ENCODE measurements at regions not wholly inside any gene's neighbourhood (a gene's known extent, or its start where the extent isn't known, plus 50 kb on each side); places are given as distances from the start of the nearest gene placed in this dataset.

DNA sequence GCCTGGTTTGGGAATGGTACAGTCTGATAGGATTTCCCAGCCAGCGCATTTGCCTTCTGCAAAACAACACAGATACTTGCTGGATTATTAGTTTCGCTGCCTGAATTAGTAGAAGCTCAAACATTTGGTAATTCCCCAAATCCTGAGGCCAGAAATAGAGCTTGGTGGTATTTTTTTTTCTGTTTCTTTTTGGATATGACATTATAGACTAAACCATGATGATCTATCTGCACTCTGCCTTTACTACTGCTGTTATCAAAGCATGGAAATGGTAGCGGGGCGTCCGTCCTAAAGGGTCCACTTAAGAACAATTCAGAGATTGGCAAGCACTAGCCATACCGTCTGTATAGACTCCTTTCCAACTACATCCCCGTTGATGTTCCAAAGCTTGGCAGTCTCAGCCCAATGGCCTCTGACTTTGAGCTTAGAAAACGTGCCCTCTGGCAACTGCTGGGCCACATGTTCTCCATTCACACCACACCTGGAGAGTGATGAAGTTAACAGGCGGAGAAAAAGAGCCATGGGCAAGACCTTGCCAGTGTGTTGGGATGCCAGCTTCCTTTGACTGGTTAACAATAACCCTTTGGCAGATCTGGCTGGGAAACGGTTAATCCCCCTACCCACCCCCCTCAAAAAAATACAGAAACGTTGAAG lies 241.0 kb upstream of the NR2F2 start:
- H2AFZ ChIP-seq (ENCODE audit: low read depth, low read length) = no peak overlapping the region
- peaks cover 36% of the 10 kb centered on the region for H3K4me1 ChIP-seq (ENCODE audit: insufficient read depth, low read length)
- H3K27me3 ChIP-seq (ENCODE audit: insufficient read depth, low read length) = no peaks in the 10 kb centered on the region

GRCh38 chr15:96092186-96092585 lies 238.3 kb upstream of the NR2F2 start:
- Histone ChIP-seq H2AFZ (ENCODE audit: low read depth, low read length) (no peak overlapping the region), H3K27me3 (ENCODE audit: insufficient read depth, low read length) (no peaks in the 10 kb centered on the region), H3K4me3 (ENCODE audit: low read length) (no peak overlapping the region), H3K36me3 (ENCODE audit: insufficient read depth, low read length) (no peaks in the 10 kb centered on the region), H3K9me3 (ENCODE audit: low read length) (no peaks in the 10 kb centered on the region), H3K4me1 (ENCODE audit: insufficient read depth, low read length) (peaks cover 26% of the 10 kb centered on the region)

More for the DNA sequence above, 241.0 kb upstream of the NR2F2 start:
- no peak overlapping the region for H3K4me3 ChIP-seq (ENCODE audit: low read length)
- no peaks in the 10 kb centered on the region for H3K9me3 ChIP-seq (ENCODE audit: low read length)
- H3K36me3 ChIP-seq (ENCODE audit: insufficient read depth, low read length) = no peaks in the 10 kb centered on the region

DNA sequence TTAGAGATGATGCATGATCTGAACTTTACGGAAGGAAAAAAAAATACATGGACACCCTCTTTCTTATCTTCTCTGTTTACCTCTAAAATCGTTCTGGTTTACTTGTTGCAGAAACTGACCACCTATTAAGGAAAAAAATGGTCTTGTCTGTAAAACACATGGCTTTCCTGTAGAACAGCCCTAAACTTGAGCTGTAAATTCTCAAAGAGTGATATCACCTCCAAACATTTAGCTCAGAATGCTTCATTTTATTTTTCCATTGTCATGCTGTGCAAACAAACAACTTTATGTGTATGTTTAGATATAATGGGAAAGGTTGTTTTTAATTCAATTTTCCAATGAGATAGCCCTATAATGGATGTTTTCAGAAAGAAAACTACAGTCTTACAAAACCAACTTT lies 237.4 kb upstream of the NR2F2 start:
- Histone ChIP-seq H3K9me3 (ENCODE audit: low read length) (no peaks in the 10 kb centered on the region), H3K4me3 (ENCODE audit: low read length) (no peak overlapping the region), H3K4me1 (ENCODE audit: insufficient read depth, low read length) (peaks cover 17% of the 10 kb centered on the region), H3K36me3 (ENCODE audit: insufficient read depth, low read length) (no peaks in the 10 kb centered on the region), H2AFZ (ENCODE audit: low read depth, low read length) (no peak overlapping the region), H3K27me3 (ENCODE audit: insufficient read depth, low read length) (no peaks in the 10 kb centered on the region)

DNA sequence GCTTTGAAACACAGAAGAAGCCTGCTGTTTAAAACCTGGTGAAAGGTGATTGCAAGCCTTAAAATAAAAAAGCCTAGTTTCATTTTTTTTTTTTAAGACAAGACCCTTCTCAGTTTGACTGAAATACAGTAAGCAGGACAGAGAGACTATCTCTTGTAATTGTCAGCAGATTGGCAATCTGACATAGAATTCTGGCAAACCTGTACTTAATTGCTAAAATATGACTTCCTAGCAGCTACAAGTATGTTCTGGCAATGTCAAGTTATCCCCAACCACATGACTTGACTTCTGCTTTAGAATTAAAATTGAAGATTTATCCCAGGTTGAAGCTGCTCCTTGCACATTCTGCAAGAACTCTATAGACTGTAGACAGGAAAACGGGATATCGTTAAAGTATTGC lies 232.8 kb upstream of the NR2F2 start:
- Histone ChIP-seq H3K9me3 (ENCODE audit: low read length) (no peaks in the 10 kb centered on the region), H3K27me3 (ENCODE audit: insufficient read depth, low read length) (no peaks in the 10 kb centered on the region), H3K4me1 (ENCODE audit: insufficient read depth, low read length) (no peaks in the 10 kb centered on the region), H3K36me3 (ENCODE audit: insufficient read depth, low read length) (no peaks in the 10 kb centered on the region), H3K4me3 (ENCODE audit: low read length) (no peak overlapping the region), H2AFZ (ENCODE audit: low read depth, low read length) (no peak overlapping the region)

- Histone ChIP-seq H3K4me3 (ENCODE audit: low read length) (no peak overlapping the region), H3K27me3 (ENCODE audit: insufficient read depth, low read length) (no peaks in the 10 kb centered on the region), H3K36me3 (ENCODE audit: insufficient read depth, low read length) (no peaks in the 10 kb centered on the region), H3K9me3 (ENCODE audit: low read length) (no peaks in the 10 kb centered on the region), H2AFZ (ENCODE audit: low read depth, low read length) (no peak overlapping the region), H3K4me1 (ENCODE audit: insufficient read depth, low read length) (no peaks in the 10 kb centered on the region)
Measured at GRCh38 chr15:96102631-96103030, 227.9 kb upstream of the NR2F2 start.

GRCh38 chr15:96106181-96106580 lies 224.3 kb upstream of the NR2F2 start:
- Histone ChIP-seq H3K4me1 (ENCODE audit: insufficient read depth, low read length) (no peaks in the 10 kb centered on the region), H3K27me3 (ENCODE audit: insufficient read depth, low read length) (no peaks in the 10 kb centered on the region), H3K9me3 (ENCODE audit: low read length) (no peaks in the 10 kb centered on the region), H2AFZ (ENCODE audit: low read depth, low read length) (no peak overlapping the region), H3K4me3 (ENCODE audit: low read length) (no peak overlapping the region), H3K36me3 (ENCODE audit: insufficient read depth, low read length) (no peaks in the 10 kb centered on the region)

DNA sequence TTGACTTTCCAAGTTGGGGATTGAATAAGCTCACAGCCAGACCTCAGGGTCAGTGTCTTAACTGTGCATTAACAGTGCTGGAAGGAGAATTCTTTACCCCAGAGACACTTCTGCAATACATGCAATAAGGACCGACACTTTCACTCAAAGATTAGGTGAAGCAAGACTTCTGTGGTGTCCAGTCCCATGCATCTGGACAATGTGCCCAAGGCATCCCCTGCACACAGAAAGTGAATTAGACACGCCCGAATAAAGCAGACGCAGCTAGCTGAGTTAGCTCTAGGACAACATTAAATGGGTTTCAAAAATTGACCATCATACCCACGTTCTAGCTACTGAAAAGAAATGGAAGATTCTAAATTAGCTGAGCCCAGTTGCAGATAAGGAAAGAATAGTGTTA lies 223.9 kb upstream of the NR2F2 start:
- H3K27me3 ChIP-seq (ENCODE audit: insufficient read depth, low read length) = no peaks in the 10 kb centered on the region
- H3K9me3 ChIP-seq (ENCODE audit: low read length) = no peaks in the 10 kb centered on the region
- H2AFZ ChIP-seq (ENCODE audit: low read depth, low read length) = no peak overlapping the region
- H3K36me3 ChIP-seq (ENCODE audit: insufficient read depth, low read length) = no peaks in the 10 kb centered on the region
- H3K4me3 ChIP-seq (ENCODE audit: low read length) = no peak overlapping the region
- no peaks in the 10 kb centered on the region for H3K4me1 ChIP-seq (ENCODE audit: insufficient read depth, low read length)

DNA sequence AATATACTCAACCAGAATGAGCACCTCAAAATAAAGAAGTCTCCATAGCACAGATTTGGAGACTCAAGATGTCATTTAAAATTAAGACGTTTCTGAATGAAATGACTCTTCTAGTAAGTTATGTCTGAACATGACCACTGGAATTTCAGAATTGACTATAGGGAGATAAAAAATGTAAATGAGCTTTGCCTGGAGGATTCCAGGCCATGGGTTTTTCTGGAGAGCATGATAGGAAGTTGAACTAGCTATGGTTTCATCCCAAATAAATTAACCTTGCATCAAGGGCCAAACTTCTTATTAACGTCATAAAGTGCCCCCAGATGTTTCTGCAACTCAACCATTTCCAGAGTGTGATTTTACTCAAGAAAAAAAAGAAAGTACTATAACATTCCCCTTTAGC lies 222.6 kb upstream of the NR2F2 start:
- no peaks in the 10 kb centered on the region for H3K4me1 ChIP-seq (ENCODE audit: insufficient read depth, low read length)

GRCh38 chr15:96108405-96108804 lies 222.1 kb upstream of the NR2F2 start:
- H3K27me3 ChIP-seq (ENCODE audit: insufficient read depth, low read length) = no peaks in the 10 kb centered on the region
- H3K4me3 ChIP-seq (ENCODE audit: low read length) = no peak overlapping the region
- H3K9me3 ChIP-seq (ENCODE audit: low read length) = no peaks in the 10 kb centered on the region
- H3K4me1 ChIP-seq (ENCODE audit: insufficient read depth, low read length) = no peaks in the 10 kb centered on the region
- H2AFZ ChIP-seq (ENCODE audit: low read depth, low read length) = no peak overlapping the region
- no peaks in the 10 kb centered on the region for H3K36me3 ChIP-seq (ENCODE audit: insufficient read depth, low read length)

More for the DNA sequence above, 222.6 kb upstream of the NR2F2 start:
- H3K36me3 ChIP-seq (ENCODE audit: insufficient read depth, low read length) = no peaks in the 10 kb centered on the region
- no peak overlapping the region for H3K4me3 ChIP-seq (ENCODE audit: low read length)
- no peaks in the 10 kb centered on the region for H3K9me3 ChIP-seq (ENCODE audit: low read length)
- no peak overlapping the region for H2AFZ ChIP-seq (ENCODE audit: low read depth, low read length)
- H3K27me3 ChIP-seq (ENCODE audit: insufficient read depth, low read length) = no peaks in the 10 kb centered on the region

DNA sequence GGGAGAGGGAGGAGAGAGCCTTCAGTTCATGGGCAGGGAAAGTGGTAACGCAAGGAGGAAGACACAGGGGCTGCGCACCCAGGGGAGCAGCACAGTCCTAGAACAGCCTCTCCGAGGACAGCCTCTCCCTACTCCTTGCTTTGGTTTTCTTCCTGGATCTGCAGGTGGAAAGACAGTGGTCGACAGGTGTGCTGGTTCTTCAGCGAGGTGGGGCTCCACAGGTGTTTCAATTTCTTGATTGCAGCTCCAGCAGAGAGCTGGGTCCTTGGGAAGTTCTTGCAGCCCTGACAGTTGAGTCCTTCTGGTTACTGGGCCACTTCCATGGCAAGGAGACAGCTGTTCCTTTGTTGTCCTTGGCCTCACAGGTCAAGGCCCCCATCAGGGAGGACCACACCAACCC lies 220.7 kb upstream of the NR2F2 start:
- Histone ChIP-seq H3K4me3 (ENCODE audit: low read length) (no peak overlapping the region), H2AFZ (ENCODE audit: low read depth, low read length) (no peak overlapping the region), H3K27me3 (ENCODE audit: insufficient read depth, low read length) (no peaks in the 10 kb centered on the region), H3K9me3 (ENCODE audit: low read length) (no peaks in the 10 kb centered on the region), H3K36me3 (ENCODE audit: insufficient read depth, low read length) (no peaks in the 10 kb centered on the region), H3K4me1 (ENCODE audit: insufficient read depth, low read length) (peaks cover 3% of the 10 kb centered on the region)

DNA sequence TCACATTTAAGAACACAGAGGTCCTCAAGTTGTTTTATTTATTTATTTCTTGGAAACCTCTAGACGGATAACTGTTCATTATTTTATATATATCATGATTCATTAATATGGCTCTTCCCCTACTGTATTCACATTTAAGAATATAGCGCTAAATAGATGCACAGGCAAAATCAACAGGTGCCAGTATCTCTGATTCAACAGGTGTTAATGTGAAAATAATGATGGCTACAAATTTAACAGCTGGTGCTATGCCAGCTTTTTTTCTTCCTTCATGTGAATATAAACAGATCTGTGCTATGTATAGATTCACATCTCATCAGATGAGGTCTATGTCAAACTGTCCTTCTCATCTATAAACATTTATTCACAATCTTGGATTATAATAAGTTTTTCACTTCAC lies 218.5 kb upstream of the NR2F2 start:
- Histone ChIP-seq H3K4me3 (ENCODE audit: low read length) (no peak overlapping the region), H3K9me3 (ENCODE audit: low read length) (no peaks in the 10 kb centered on the region), H3K27me3 (ENCODE audit: insufficient read depth, low read length) (no peaks in the 10 kb centered on the region), H3K4me1 (ENCODE audit: insufficient read depth, low read length) (peaks cover 5% of the 10 kb centered on the region), H3K36me3 (ENCODE audit: insufficient read depth, low read length) (no peaks in the 10 kb centered on the region), H2AFZ (ENCODE audit: low read depth, low read length) (no peak overlapping the region)

- H3K9me3 ChIP-seq (ENCODE audit: low read length) = no peaks in the 10 kb centered on the region
- no peaks in the 10 kb centered on the region for H3K27me3 ChIP-seq (ENCODE audit: insufficient read depth, low read length)
- peaks cover 5% of the 10 kb centered on the region for H3K4me1 ChIP-seq (ENCODE audit: insufficient read depth, low read length)
- H3K36me3 ChIP-seq (ENCODE audit: insufficient read depth, low read length) = no peaks in the 10 kb centered on the region
- H3K4me3 ChIP-seq (ENCODE audit: low read length) = no peak overlapping the region
- no peak overlapping the region for H2AFZ ChIP-seq (ENCODE audit: low read depth, low read length)
Measured at GRCh38 chr15:96115642-96116041, 214.9 kb upstream of the NR2F2 start.

DNA sequence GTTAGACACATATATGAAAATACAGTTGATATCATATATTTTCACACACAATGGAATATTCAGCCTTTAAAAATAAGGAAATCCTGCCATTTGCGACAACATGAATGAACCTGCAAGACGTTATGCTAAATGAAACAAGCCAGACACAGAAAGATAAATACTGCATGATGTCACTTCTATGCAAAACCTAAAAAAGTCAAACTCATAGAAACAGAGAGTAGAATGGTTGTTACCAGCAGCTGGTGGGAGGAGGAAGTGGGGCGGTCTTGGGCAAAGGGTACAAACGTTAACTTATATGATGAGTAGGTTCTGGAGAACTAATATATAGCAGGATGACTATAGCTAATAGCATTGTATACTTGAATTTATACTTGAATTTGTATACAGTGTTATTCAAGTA lies 213.2 kb upstream of the NR2F2 start:
- no peaks in the 10 kb centered on the region for H3K27me3 ChIP-seq (ENCODE audit: insufficient read depth, low read length)
- no peaks in the 10 kb centered on the region for H3K36me3 ChIP-seq (ENCODE audit: insufficient read depth, low read length)
- no peak overlapping the region for H2AFZ ChIP-seq (ENCODE audit: low read depth, low read length)
- H3K4me3 ChIP-seq (ENCODE audit: low read length) = no peak overlapping the region
- H3K9me3 ChIP-seq (ENCODE audit: low read length) = no peaks in the 10 kb centered on the region
- peaks cover 5% of the 10 kb centered on the region for H3K4me1 ChIP-seq (ENCODE audit: insufficient read depth, low read length)

- no peak overlapping the region for H2AFZ ChIP-seq (ENCODE audit: low read depth, low read length)
- H3K27me3 ChIP-seq (ENCODE audit: insufficient read depth, low read length) = no peaks in the 10 kb centered on the region
- H3K4me3 ChIP-seq (ENCODE audit: low read length) = no peak overlapping the region
- peaks cover 2% of the 10 kb centered on the region for H3K4me1 ChIP-seq (ENCODE audit: insufficient read depth, low read length)
- H3K9me3 ChIP-seq (ENCODE audit: low read length) = no peaks in the 10 kb centered on the region
- H3K36me3 ChIP-seq (ENCODE audit: insufficient read depth, low read length) = no peaks in the 10 kb centered on the region
Measured at GRCh38 chr15:96119734-96120133, 210.8 kb upstream of the NR2F2 start.

Data from neuron (in vitro differentiated cells).